GM19240 (cell line): ENCODE measurements at regions not wholly inside any gene's neighbourhood (a gene's known extent, or its start where the extent isn't known, plus 50 kb on each side); places are given as distances from the start of the nearest gene placed in this dataset.
"Not testable (repeated sequence)": the region's sequence is repeated elsewhere in the genome, so short reads cannot be mapped to it uniquely, and the experiment has no call there.

Experiments
- DNase-seq: peaks from one replicate; pipeline ENCODE4 v3.0.0; 2011; ENCODE audit warnings: low spot score; ENCODE audit not compliant: insufficient read length

- no peak for DNase-seq
These were observed 132.3 kb downstream of the CSNK2A3 start for GRCh38 chr11:11220786-11221185.

DNA sequence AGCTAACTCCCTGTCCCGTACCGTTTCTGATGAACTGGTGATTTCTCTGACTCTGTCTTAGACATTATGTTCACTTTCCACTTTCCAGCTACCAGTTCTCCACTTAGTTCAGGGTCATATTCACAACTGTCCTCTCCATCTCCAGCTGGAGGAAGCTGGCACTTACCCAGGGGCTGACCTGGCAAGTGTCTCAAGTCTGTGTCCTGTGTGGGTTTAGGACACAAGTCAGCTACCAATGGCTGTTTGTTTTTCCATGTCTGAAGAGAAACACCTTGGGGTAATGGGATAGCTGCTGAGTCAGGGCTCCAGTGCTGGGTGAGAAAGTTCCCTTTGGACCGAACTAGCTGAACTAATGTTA is 134.4 kb downstream of the CSNK2A3 start:
- DNase-seq = no peak

DNA sequence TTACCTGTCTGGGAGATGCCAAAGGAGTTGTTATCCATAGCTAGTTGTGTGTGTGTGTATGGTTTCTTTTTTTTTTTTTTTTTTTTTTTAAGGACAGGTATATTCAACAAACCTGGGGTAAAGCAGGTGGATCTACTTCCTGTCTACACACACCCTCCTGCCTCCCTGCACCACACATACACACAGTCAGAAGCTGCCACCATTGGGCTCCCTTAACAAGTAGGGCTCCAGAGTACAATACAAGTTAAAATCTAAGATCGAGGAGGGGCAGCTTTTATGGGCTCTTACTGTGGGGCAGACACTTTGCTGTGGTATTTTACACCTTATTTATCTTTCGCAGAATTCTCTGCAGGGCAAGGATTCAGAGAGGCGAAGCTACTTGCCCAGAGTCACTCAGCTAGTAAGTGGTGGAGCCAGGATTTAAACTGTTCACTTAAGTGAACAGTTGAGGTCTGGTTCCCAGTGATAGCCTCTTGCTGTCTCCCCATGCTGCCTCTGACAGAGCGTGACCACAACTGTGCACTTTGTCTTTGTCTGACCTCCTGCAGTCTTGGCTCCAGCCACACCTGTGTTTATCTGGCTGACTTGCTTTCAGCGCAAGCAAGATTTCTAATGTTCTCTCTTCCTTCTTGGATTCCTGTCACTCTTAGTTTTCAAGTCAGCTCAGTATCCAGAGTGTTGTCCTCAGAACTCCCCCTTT is 135.0 kb downstream of the CSNK2A3 start:
- no peak for DNase-seq

DNA sequence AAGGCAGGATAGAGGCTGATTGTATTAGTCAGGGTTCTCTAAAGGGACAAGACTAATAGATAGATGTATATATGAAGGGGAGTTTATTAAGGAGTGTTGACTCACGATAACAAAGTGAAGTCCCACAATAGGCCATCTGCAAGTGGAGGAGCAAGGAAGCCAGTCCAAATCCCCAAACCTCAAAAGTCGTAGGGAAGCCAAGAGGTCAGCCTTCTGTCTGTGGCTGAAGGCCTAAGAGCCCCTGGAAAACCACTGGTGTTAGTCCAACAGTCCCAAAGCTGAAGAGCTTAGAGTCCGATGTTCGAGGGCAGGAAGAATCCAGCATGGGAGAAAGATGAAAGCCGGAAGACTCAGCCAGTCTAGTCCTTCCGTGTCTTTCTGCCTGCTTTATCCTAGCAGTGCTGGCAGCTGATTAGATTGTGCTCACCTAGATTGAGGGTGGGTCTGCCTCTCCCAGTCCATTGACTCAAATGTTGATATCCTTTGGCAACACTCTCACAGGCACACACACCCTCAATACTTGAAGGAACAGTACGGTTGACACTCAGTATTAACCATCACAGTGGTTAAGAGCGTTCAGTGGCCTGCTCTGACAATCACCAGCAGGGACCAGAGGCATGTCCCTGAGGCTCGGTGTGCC is 135.6 kb downstream of the CSNK2A3 start:
- DNase-seq = no peak

DNA sequence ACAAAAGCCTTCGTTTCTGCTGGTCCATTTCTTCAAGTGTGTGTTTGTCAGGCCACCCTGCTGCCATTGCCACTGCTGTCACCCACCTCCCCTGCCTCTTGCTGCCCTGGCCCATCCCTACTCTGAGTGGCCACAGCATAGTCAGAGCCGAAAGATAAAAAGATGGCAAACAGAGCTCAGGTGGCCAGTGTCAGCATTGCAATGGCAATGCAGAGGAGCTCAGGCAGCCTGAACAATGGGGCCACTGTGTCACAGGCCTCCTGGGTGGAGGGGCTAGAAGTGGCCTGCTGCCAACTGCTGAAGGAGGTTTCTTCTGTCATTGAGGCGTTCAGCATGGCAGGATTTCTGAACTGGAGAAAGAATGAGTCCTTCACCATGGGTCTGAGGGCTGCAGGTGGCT is 137.1 kb downstream of the CSNK2A3 start:
- DNase-seq = no peak

- DNase-seq = no peak
These were observed 137.8 kb downstream of the CSNK2A3 start for GRCh38 chr11:11215058-11215815.

DNA sequence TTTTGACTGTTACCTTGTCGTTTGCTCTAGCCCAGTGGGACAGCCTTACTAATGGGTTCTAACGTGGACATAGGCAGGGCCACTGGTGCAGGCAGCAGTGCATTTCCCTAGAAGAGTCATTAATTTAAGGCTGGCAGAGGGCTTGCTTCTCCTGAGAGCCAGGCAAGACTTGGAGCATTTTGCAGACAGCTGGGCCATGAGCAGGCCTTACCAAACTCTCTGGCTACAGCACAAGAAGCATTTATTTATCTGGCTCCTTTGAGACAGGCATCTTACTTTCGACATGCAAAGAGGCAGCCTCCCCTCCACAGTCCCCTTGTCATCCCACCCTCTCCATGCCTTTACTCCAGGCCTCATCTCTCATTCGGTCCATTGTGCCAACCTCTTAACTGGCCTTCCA is 139.9 kb downstream of the CSNK2A3 start:
- no peak for DNase-seq

- DNase-seq = no peak
These were observed 141.2 kb downstream of the CSNK2A3 start for GRCh38 chr11:11211888-11212287.

- DNase-seq = no peak
These were observed 141.9 kb downstream of the CSNK2A3 start for GRCh38 chr11:11211186-11211585.

- no peak for DNase-seq
These were observed 142.6 kb downstream of the CSNK2A3 start for GRCh38 chr11:11210446-11210845.

GRCh38 chr11:11209967-11210366 is 143.1 kb downstream of the CSNK2A3 start:
- DNase-seq = no peak

DNA sequence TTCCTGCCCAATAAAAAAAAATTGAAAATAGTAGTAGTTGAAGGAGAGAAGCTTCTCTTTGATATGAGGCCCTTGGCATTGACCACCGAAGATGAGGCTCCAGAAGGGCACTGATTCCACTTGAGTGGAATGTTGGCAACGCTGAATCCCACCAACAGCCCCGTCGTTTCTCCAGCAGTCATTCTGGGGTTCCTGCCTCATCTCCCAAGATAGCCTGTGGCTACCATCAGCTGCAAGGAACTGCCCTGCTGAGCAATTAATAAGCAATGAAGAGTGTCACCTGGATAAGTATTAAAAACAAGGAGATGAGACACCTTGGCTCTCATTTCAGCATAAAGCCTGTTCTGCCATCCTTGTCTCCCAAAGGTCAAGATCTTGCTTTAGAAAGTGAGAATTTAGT is 144.1 kb downstream of the CSNK2A3 start:
- no peak for DNase-seq

DNA sequence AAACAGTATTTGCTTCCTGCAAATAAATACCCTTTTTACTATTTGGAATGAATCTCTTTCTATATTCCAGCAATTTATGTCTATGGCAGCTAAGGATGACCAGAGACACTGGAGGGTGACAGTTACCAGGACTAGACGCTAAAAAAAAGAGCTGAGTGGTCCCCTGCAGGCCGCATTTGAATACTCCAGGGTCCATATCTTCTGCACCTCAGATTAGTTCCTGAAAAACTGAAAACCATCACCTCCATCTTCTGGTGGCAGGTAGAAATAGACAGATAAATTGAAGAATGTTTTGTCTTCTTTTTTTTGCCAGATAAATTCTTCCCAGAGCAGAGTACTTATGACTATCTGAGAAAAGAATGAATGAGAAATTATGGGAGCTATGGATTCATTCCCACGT is 145.6 kb downstream of the CSNK2A3 start:
- no peak for DNase-seq

- DNase-seq = no peak
These were observed 146.6 kb downstream of the CSNK2A3 start for GRCh38 chr11:11206484-11206883.

GRCh38 chr11:11202885-11203284 is 150.2 kb downstream of the CSNK2A3 start:
- no peak for DNase-seq

DNA sequence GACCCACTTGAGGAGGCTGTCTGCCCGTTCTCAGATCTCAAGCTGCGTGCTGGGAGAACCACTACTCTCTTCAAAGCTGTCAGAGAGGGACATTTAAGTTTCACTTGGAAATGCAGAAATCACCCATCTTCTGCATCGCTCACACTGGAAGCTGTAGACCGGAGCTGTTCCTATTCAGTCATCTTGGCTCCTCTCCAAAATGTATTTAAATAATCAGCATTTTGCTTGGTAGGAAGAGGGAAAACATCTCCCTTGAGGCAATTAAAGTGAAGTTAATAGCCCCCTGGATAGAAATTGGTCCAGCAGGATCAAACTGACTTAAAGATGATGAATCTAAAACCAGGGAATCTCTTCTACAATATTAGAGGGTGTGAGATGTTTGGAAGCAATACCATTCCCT is 151.7 kb downstream of the CSNK2A3 start:
- not testable (repeated sequence) for DNase-seq

GRCh38 chr11:11192541-11192940 is 160.5 kb downstream of the CSNK2A3 start:
- DNase-seq = no peak

- no peak for DNase-seq
These were observed 163.5 kb downstream of the CSNK2A3 start for GRCh38 chr11:11189506-11189905.

- DNase-seq = no peak
These were observed 166.8 kb downstream of the CSNK2A3 start for GRCh38 chr11:11186249-11186648.

- DNase-seq = no peak
These were observed 170.8 kb downstream of the CSNK2A3 start for GRCh38 chr11:11182261-11182660.

DNA sequence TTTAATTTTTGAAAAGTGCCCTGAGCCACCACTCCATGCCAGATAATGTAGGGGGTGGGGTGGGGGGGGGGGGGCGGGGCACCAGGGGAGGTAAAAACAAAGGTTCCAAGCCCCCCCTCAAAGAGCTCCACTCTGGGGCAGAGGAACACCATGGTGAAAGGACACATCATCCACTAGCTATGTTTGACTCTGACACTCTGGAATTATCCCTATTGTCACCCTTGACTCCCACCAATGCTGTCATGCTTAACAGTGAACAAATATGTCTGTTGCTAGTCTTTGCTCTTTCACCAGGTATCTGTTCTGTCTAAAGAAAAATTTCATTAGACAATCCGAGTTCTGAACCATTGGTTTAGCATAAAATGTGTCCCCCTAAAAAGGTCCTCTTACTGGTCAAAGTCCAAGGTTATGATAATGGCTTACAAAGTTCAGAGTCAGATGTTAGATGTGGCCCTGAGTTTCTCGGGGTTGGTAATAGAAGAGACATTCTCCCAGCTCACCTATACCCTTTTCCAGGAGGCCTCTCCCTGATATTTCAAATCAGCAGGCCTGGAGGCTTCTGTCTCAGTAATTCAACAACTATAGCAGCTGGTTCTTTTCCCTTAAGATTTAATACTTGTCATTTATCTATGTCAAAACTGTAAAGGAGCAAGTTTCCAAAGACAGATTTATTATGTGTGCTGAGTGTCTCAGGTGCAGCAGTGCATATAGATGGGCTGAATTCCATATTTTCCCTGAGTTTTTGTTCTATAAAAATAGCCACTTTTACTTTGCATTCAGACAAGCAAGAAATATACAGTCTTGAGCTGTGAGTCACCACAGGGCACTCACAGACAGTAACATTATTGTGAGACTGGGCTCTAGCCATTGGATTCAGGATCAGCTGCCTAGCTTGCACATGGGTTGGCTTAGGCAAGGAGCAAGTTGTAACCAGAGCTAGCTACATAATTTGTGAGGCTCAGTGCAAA is 174.1 kb downstream of the CSNK2A3 start:
- DNase-seq = no peak
